Heart left ventricle (tissue), 16 donors: ENCODE measurements at regions not wholly inside any gene's neighbourhood (a gene's known extent, or its start where the extent isn't known, plus 50 kb on each side); places are given as distances from the start of the nearest gene placed in this dataset.

Source experiments
- ATAC-seq, 4 donors: fragments of 200-7000 bp; cut with Tn5 transposase; one replicate each; pipeline ENCODE4 v1.9.1; 2020 to 2022; ENCODE audit warnings: moderate library complexity in 4 of 4, mild to moderate bottlenecking in 3 of 4, moderate number of reproducible peaks in 1 of 4
- DNase-seq, 5 donors: peaks; one replicate each; pipeline ENCODE4 v3.0.0-alpha.2; 2020
- H3K27ac ChIP-seq, 12 donors: fragments of 200-600 bp; sonication (generic) in 4 of 12; one replicate each; pipeline versions ENCODE4 v1.5.0 to v1.8.0; 2016 to 2022; ENCODE audit warnings: mild to moderate bottlenecking in 2 of 12
- H3K27me3 ChIP-seq, 9 donors: fragments of 200-600 bp; sonication (generic) in 2 of 9; one replicate each; pipeline versions ENCODE4 v1.5.1 to v1.8.0; 2016 to 2022; ENCODE audit warnings: mild to moderate bottlenecking in 3 of 9
- H3K36me3 ChIP-seq, 9 donors: fragments of 200-600 bp; sonication (generic) in 2 of 9; one replicate each; pipeline versions ENCODE4 v1.5.0 to v1.8.0; 2018 to 2022; ENCODE audit warnings: mild to moderate bottlenecking in 2 of 9
- H3K4me1 ChIP-seq, 12 donors: fragments of 200-600 bp; sonication (generic) in 4 of 12; one replicate each; pipeline versions ENCODE4 v1.5.0 to v1.8.0; 2016 to 2022; ENCODE audit warnings: mild to moderate bottlenecking in 3 of 12
- H3K4me3 ChIP-seq, 12 donors: fragments of 200-600 bp; sonication (generic) in 4 of 12; one replicate each; pipeline versions ENCODE4 v1.5.0 to v1.8.0; 2017 to 2022; ENCODE audit warnings: mild to moderate bottlenecking in 9 of 12, moderate library complexity in 4 of 12
- H3K9me3 ChIP-seq, 12 donors: fragments of 200-600 bp; sonication (generic) in 4 of 12; one replicate each; pipeline versions ENCODE4 v1.5.0 to v1.8.0; 2016 to 2022; ENCODE audit warnings: mild to moderate bottlenecking in 1 of 12
- CTCF ChIP-seq, 12 donors: fragments of 200-600 bp; sonication (generic) in 4 of 12; IDR thresholded peaks; one replicate each; pipeline versions ENCODE4 v1.5.0 to v1.8.0; 2018 to 2022; ENCODE audit warnings: antibody characterized with exemption in 12 of 12, mild to moderate bottlenecking in 5 of 12
- POLR2A ChIP-seq, 2 donors: fragments of 450-650 bp; IDR thresholded peaks; one replicate each; pipeline ENCODE4 v1.6.1; 2017; ENCODE audit warnings: antibody characterized with exemption in 2 of 2, mild to moderate bottlenecking in 2 of 2, moderate library complexity in 2 of 2
- WGBS, 4 donors: extraction: QIAGEN DNeasy Blood & Tissue Kit in 2 of 4; methylation state at CpG; one replicate each; pipeline versions ENCODE4 v1.1.5 to v1.1.7; 2013 to 2018; 5-methylcytosine and 5-hydroxymethylcytosine counted together
- intact Hi-C, 10 donors: fragments of 100-400 bp; cut with DNase I; formaldehyde crosslinking; loops; one replicate each; pipeline versions ENCODE4 v1.11.1 to v1.14.2; 2022
- donor health status: ischemic (EF 13 %, LVEDD 7.1; RV severe dilation, severe dysfunction).
- donor health status: healthy with polysubstance abuse.
- donor health status: DM: no; HTN: yes; CAD: no.
- donor health status: DM: no; HTN: no; CAD: no.
- donor health status: ischemic (EF 25% LVEDD 6.9; RV normal size, moderate dysfunction).
- donor health status: ischemic (EF 25% LVEDD 5.7; RV mildly dilated, moderate dysfunction).
- donor health status: healthy.
- donor health status: DM: yes; HTN: yes; CAD: no.
- donor health status: ischemic (EF 35%, LVEDD 5.7; RV mildly dilated, moderate dysfunction).
- donor health status: nonischemic (EF 11% LVEDD 7.7; RV severe dilation, severe dysfunction).
- donor health status: DM: yes; HTN: yes; CAD: no.
- donor health status: PGD.
- donor health status: ischemic (EF 29% LVEDD 5.4; RV normal size, mild dysfunction).
- donor health status: nonischemic (EF 23%, LVEDD 6.1; RV moderate dilation, normal function).

GRCh38 chr6:65924411-65924810, 217.4 kb upstream of the EYS start:
- 66 to 94% (median 81%) methylated on average over 2 of the region's 2 CpGs for WGBS, 4 donors

GRCh38 chr6:65922049-65922448, 215.0 kb upstream of the EYS start:
- intact Hi-C loops, result no loop called here
- no peak overlapping the region for H3K27ac ChIP-seq
- ATAC-seq, result no peak
- TF ChIP-seq CTCF (IDR thresholded peaks at IDR 0.05), result no peak
- no peak for TF ChIP-seq POLR2A (IDR thresholded peaks at IDR 0.05)
- no peaks in the 10 kb centered on the region for H3K4me1 ChIP-seq
- no peak for DNase-seq
- no peaks in the 10 kb centered on the region for H3K36me3 ChIP-seq
- no peak overlapping the region for H3K4me3 ChIP-seq
- no peaks in the 10 kb centered on the region for H3K27me3 ChIP-seq
- H3K9me3 ChIP-seq, result peaks cover 0 to 4% (median 0%) of the 10 kb centered on the region in 12 donors

More at GRCh38 chr6:65924411-65924810, 217.4 kb upstream of the EYS start:
- Histone ChIP-seq H3K4me1 (no peaks in the 10 kb centered on the region), H3K27me3 (no peaks in the 10 kb centered on the region), H3K4me3 (no peak overlapping the region), H3K9me3 (peaks cover 0 to 6% (median 0%) of the 10 kb centered on the region in 12 donors), H3K36me3 (no peaks in the 10 kb centered on the region), H3K27ac (no peak overlapping the region)
- intact Hi-C loops, result no loop called here
- TF ChIP-seq POLR2A (IDR thresholded peaks at IDR 0.05) (no peak), CTCF (IDR thresholded peaks at IDR 0.05) (no peak)
- DNase-seq, result no peak
- ATAC-seq, result no peak

GRCh38 chr6:65908065-65908464, 201.0 kb upstream of the EYS start:
- 44 to 78% (median 58%) methylated on average over 1 of the region's 1 CpG for WGBS, 4 donors
- no peak overlapping the region for H3K4me3 ChIP-seq
- no peaks in the 10 kb centered on the region for H3K4me1 ChIP-seq
- intact Hi-C loops, result no loop called here
- TF ChIP-seq POLR2A (IDR thresholded peaks at IDR 0.05), result no peak
- no peak for TF ChIP-seq CTCF (IDR thresholded peaks at IDR 0.05)
- H3K9me3 ChIP-seq, result peaks cover 0 to 11% (median 0%) of the 10 kb centered on the region in 12 donors
- no peak overlapping the region for H3K27ac ChIP-seq
- H3K27me3 ChIP-seq, result no peaks in the 10 kb centered on the region
- no peaks in the 10 kb centered on the region for H3K36me3 ChIP-seq
- ATAC-seq (no peak), DNase-seq (peak in 1 of 5 donors; percentile 23)

- Histone ChIP-seq H3K27me3 (no peaks in the 10 kb centered on the region), H3K27ac (no peak overlapping the region), H3K9me3 (peaks cover 0 to 11% (median 0%) of the 10 kb centered on the region in 12 donors), H3K4me1 (no peaks in the 10 kb centered on the region), H3K36me3 (no peaks in the 10 kb centered on the region), H3K4me3 (no peak overlapping the region)
- DNase-seq (no peak), ATAC-seq (no peak)
- 81 to 90% (median 84%) methylated on average over 1 of the region's 1 CpG for WGBS, 4 donors
- no peak for TF ChIP-seq POLR2A (IDR thresholded peaks at IDR 0.05)
- no peak for TF ChIP-seq CTCF (IDR thresholded peaks at IDR 0.05)
- intact Hi-C loops, result no loop called here
Observed at GRCh38 chr6:65903992-65904391, 197.0 kb upstream of the EYS start.
